Activated T-cell treated with anti-CD3 and anti-CD28 coated beads, Interleukin-2, amount 50 U/mL, for 4 hours (primary cell): ENCODE measurements at regions not wholly inside any gene's neighbourhood (a gene's known extent, or its start where the extent isn't known, plus 50 kb on each side); places are given as distances from the start of the nearest gene placed in this dataset.

ENCODE experiments used
- ATAC-seq, 2 donors: fragments of 200-7000 bp; cut with Tn5 transposase; one replicate each; pipeline ENCODE4 v1.10.0; 2021
- DNase-seq: peaks from one replicate; pipeline ENCODE4 v3.0.0-alpha.2; 2020
- H3K27me3 Mint-ChIP-seq: one replicate; pipeline ENCODE4 v1.8.0; 2021; ENCODE audit warnings: low read depth, mixed read lengths
- H3K36me3 Mint-ChIP-seq: one replicate; pipeline ENCODE4 v1.8.0; 2022; ENCODE audit warnings: mixed read lengths; ENCODE audit not compliant: insufficient read depth
- H3K4me1 Mint-ChIP-seq: one replicate; pipeline ENCODE4 v1.8.0; 2021; ENCODE audit warnings: low read depth, mixed read lengths
- H3K4me3 Mint-ChIP-seq: one replicate; pipeline ENCODE4 v1.8.0; 2021; ENCODE audit warnings: mild to moderate bottlenecking, moderate library complexity, mixed read lengths
- H3K9me3 Mint-ChIP-seq: one replicate; pipeline ENCODE4 v1.8.0; 2021; ENCODE audit warnings: mixed read lengths

DNA sequence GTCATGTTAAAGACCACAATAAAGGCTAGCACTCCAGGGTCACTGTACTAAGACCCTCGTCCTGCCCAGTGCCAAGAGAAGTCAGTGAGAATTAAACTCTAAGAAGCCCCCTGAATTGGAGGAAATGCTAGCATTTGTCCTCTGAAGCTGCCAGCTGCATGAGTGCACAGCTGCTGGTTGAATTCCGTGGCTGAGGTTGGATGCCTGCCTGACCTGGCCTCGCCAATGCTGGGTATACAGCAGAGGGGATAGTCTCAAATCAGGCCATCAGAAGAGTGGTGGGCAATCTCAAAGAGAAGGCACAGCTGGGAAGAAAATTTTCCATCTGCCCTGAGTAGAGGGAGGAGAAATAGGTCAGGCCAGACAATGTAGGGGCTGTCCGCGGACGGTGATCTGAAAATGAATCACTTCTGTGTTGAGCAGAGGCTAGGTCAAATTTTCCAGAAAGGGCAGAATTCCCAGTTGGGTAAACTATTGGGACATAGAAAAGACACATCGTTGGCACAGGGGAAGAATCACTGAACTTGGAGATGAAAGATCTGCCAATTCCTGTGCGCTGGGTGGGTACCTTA, 110.5 kb upstream of the AGAP1 start:
- DNase-seq = no peak
- Mint-ChIP-seq H3K27me3 (peaks cover 11% of the 10 kb centered on the region), H3K9me3 (no peaks in the 10 kb centered on the region), H3K4me1 (no peaks in the 10 kb centered on the region), H3K36me3 (no peaks in the 10 kb centered on the region), H3K4me3 (no peak overlapping the region)
- ATAC-seq = no peak

DNA sequence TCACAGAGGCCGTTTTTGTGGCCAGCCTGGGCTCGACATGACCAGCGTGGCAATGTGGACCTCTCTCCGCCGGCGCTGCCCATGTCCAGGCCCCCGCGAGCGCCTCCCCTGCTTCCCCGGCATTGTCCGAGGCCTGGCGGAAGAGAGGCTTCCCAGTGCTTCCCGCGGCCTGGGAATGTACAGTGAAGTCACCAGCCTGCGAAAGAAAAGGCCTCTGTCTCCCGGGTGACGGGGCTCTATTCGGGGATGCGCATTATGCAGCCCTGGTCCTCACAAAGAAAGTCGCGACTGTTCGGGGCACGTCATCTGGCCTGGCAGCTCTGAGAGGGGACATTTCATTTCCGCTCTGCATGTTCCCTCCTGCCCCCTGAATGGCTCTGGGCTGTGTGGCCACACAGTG, 109.2 kb upstream of the AGAP1 start:
- Mint-ChIP-seq H3K27me3 (peaks cover 4% of the 10 kb centered on the region), H3K4me3 (no peak overlapping the region), H3K36me3 (no peaks in the 10 kb centered on the region), H3K9me3 (no peaks in the 10 kb centered on the region), H3K4me1 (no peaks in the 10 kb centered on the region)
- DNase-seq (no peak), ATAC-seq (no peak)

DNA sequence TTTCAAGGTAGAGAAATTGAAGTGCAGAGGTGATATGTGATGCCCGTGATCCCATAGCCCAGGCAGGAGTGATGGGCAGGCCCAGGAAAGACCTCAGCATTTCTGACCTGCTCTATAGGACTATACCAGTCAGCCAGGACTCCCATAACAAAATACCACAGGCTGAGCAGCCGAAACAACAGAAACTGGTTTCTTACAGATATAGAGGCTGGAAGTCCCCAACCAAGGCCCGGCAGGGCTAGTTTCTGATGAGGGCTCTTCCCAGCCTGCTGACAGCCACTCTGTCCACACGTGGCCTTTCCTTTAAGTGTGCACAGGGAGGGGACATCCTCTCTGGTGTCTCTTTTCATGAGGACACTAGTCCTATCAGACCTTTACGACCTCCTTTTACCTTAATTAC, 104.2 kb upstream of the AGAP1 start:
- H3K4me3 Mint-ChIP-seq = no peak overlapping the region
- H3K27me3 Mint-ChIP-seq = peaks cover 2% of the 10 kb centered on the region
- H3K9me3 Mint-ChIP-seq = no peaks in the 10 kb centered on the region
- H3K36me3 Mint-ChIP-seq = no peaks in the 10 kb centered on the region
- peaks cover 12% of the 10 kb centered on the region for H3K4me1 Mint-ChIP-seq
- DNase-seq (no peak), ATAC-seq (no peak)

DNA sequence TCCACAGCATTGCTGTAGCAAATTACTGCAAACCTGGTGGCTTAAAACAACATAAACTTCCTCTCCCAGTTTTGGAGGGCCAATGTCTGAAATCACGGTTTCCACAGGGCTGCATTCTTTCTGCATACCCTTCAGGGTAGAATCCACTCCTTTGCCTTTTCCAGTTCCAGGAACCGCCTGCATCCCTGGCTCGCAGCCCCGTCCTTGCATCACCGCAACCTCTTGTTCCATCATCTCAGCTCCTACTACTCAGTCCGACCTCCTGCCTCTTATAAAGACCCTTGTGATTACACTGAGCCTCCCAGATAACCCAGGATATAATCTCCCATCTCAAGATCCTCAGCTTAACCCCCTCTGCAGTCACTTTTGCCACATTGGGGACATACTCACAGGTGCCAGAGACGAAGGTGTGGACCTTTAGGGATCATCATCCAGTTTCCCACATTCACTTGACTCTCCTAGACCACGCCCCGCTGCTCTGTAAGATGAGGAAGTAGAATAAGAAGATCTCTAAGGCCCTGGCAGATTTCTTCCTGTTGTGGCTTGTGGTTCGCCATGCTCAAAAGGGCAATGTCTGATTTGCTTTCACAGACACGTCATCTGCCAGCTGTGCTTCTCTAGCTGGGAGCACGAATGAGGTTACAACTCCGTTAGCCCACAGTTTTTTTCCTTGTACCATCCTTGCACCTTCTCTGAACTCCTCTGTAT, 103.6 kb upstream of the AGAP1 start:
- Mint-ChIP-seq H3K4me3 (no peak overlapping the region), H3K4me1 (peaks cover 12% of the 10 kb centered on the region), H3K27me3 (peaks cover 2% of the 10 kb centered on the region), H3K9me3 (no peaks in the 10 kb centered on the region), H3K36me3 (no peaks in the 10 kb centered on the region)
- DNase-seq (peak; percentile 12), ATAC-seq (peak; percentile 59 to 72)

DNA sequence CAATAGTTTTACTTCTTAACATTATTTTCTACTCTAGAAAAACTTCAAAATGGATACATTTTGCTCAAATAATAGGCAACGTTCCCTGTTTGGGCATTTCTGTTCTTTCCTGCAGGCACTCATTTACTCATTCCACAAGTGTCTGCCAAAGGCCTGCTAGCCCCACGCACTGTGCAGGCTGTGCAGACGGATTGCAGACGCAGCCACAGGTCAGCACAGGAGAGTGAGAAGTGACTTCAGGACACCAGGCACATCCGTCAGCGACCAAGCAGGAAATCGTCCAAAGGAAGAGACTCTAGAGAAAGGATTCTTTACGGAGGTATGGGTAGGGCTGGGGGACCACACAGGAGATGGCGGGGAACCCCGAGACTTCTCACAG, 103.0 kb upstream of the AGAP1 start:
- Mint-ChIP-seq H3K9me3 (no peaks in the 10 kb centered on the region), H3K27me3 (peaks cover 2% of the 10 kb centered on the region), H3K36me3 (no peaks in the 10 kb centered on the region), H3K4me1 (peaks cover 12% of the 10 kb centered on the region), H3K4me3 (no peak overlapping the region)
- DNase-seq (no peak), ATAC-seq (no peak)

DNA sequence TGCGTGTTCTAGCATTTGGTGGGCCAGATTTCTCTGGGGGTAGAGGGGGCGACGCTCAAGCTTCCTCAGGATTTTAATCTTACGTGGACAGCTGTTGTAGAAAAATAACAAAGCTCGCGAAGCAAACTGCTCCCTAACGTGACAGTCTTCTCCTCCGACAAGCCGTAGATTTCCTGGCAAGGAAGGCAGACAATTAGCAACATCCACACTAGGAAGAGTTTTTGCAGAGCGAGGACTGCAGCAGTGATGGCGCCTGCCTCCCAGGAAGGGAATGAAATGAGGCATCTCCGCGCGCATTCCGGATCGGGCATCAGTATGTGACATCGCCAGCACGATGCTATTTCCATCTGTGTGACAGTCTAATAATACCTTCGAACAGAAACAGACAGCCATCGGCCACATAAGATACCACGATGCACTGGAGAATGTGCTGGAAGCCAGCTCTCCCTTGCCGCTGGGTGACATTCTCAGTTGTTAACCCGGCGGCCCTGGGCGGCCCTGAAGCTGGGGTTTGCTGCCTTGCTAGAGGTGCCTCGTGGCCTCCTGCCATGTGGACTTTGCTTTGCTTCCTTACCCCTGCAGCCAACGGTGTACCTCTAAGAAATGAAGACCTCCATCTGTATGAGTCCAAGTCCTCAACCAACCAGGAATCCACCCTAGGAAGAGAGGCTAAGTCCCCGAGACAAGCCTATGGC, 101.8 kb upstream of the AGAP1 start:
- Mint-ChIP-seq H3K4me1 (peaks cover 12% of the 10 kb centered on the region), H3K9me3 (no peaks in the 10 kb centered on the region), H3K27me3 (peaks cover 6% of the 10 kb centered on the region), H3K4me3 (no peak overlapping the region), H3K36me3 (no peaks in the 10 kb centered on the region)
- ATAC-seq = no peak
- no peak for DNase-seq

DNA sequence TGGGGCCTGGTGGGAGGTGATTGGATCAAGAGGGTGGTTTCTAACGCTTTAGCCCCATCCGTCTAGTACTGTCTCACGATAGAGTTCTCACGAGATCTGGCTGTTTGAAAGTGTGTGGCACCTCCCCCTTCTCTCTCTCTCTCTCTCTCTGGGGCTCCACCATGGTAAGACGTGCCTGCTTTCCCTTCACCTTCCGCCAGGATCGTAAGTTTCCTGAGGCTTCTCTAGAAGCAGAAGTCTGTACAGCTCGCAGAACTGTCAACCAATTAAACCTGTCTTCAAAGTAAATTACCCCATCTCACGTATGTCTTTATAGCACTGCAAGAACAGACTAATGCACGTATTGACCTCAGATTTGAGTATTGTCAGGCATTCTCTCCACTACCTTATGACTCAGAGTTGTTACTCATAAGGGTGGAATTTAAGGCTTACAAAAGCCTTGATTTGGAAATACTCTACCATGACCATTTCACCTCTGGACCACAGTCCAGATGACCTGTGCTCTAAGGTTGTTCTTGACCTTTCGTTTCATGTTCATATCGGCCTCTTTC, 99.5 kb upstream of the AGAP1 start:
- Mint-ChIP-seq H3K4me3 (no peak overlapping the region), H3K9me3 (no peaks in the 10 kb centered on the region), H3K27me3 (peaks cover 6% of the 10 kb centered on the region), H3K36me3 (no peaks in the 10 kb centered on the region), H3K4me1 (peaks cover 12% of the 10 kb centered on the region)
- DNase-seq (no peak), ATAC-seq (no peak)

DNA sequence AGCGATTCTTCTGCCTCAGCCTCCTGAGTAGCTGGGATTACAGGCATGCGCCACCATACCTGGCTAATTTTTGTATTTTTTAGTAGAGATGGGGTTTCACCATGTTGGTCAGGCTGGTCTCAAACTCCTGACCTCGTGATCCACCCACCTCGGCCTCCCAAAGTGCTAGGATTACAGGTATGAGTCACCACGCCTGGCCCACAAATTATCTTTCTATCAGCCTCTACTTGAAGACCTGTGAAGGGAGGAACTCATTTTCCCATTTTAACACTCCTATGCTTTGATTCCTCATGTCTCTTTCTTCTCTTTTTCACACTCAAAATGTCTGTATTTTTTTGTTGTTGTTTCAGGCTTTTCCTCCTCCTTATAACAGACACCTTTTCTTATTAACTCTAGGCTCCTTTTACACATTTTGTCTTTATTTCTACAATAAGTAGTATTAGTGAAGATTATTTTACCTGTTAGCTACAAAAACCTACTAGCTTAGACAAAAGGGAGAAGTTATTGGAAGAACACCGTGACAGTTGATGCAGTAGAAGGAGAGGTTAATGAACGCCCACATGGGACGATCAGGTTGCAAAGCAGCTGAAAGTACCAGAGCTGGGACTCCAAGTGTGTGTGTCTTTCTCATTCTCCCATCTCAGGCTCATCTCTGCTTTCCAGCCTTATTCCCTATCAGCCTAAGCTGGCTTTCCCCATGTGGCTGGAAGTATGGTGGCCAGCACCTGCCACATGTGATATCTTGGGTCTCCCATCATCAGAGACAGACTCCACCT, 97.6 kb upstream of the AGAP1 start:
- Mint-ChIP-seq H3K9me3 (no peaks in the 10 kb centered on the region), H3K4me1 (no peaks in the 10 kb centered on the region), H3K36me3 (no peaks in the 10 kb centered on the region), H3K27me3 (peaks cover 9% of the 10 kb centered on the region), H3K4me3 (no peak overlapping the region)
- no peak for DNase-seq
- no peak for ATAC-seq

DNA sequence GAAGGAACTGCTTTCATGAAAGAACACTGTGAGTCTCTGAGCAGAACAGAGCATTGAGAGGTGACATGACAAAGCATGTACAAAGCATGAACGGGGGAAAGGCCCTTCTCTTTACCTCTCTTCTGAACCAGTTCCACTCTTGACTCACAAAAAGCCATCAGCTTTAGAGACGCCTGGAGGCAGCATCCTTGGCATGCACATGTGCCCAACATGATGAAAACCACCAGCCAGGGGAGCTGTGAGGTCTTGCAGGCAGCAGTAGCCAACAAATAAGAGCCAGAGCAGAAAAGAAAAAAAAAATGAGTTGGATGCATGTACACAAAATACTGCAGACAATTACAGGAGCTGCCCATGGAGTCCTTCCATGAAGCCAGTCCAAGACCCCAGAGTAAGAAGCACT, 95.5 kb upstream of the AGAP1 start:
- Mint-ChIP-seq H3K36me3 (no peaks in the 10 kb centered on the region), H3K27me3 (peaks cover 11% of the 10 kb centered on the region), H3K4me1 (no peaks in the 10 kb centered on the region), H3K4me3 (no peak overlapping the region), H3K9me3 (no peaks in the 10 kb centered on the region)
- DNase-seq = no peak
- no peak for ATAC-seq

DNA sequence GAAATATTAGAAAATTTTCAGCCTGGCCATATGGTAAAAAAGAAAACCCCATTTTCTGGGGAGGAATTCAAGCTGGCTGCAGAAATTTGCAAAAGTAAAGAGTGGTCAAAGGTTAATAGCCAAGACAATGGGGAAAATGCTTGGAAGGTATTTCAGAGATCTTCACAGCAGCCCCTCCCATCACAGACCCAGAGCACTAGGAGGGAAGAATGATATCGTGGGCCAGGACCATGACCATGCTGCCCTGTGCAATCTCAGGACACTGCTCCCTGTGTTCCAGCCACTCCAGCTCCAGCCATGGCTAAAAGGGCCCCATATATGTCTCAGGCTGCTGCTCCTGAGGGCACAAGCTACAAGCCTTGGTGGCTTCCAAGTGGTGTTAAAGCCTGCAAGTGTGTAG, 93.9 kb upstream of the AGAP1 start:
- ATAC-seq = no peak
- no peaks in the 10 kb centered on the region for H3K9me3 Mint-ChIP-seq
- no peaks in the 10 kb centered on the region for H3K36me3 Mint-ChIP-seq
- H3K4me3 Mint-ChIP-seq = no peak overlapping the region
- no peak for DNase-seq
- peaks cover 14% of the 10 kb centered on the region for H3K27me3 Mint-ChIP-seq
- no peaks in the 10 kb centered on the region for H3K4me1 Mint-ChIP-seq

DNA sequence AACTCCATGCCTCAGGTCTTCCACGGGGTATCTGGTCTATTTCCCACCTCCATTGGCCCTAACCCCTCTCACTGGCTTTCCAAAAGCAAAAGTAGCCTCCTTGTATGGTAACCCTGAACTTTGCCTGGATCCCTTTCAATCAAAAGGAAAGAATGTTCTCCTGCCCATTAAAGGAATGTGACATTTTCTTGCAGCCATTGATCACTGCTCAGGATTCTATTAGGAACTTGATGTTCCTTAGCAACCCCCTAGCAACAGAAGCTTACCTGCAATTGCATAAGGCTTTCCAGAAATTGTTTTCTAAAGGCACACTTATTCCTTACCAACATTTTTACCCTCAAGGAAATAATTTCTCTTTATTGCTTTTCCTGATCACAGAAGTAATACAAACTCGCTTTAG, 91.4 kb upstream of the AGAP1 start:
- peaks cover 16% of the 10 kb centered on the region for H3K27me3 Mint-ChIP-seq
- H3K4me1 Mint-ChIP-seq = no peaks in the 10 kb centered on the region
- H3K36me3 Mint-ChIP-seq = no peaks in the 10 kb centered on the region
- DNase-seq = no peak
- H3K4me3 Mint-ChIP-seq = no peak overlapping the region
- no peaks in the 10 kb centered on the region for H3K9me3 Mint-ChIP-seq
- ATAC-seq = no peak

DNA sequence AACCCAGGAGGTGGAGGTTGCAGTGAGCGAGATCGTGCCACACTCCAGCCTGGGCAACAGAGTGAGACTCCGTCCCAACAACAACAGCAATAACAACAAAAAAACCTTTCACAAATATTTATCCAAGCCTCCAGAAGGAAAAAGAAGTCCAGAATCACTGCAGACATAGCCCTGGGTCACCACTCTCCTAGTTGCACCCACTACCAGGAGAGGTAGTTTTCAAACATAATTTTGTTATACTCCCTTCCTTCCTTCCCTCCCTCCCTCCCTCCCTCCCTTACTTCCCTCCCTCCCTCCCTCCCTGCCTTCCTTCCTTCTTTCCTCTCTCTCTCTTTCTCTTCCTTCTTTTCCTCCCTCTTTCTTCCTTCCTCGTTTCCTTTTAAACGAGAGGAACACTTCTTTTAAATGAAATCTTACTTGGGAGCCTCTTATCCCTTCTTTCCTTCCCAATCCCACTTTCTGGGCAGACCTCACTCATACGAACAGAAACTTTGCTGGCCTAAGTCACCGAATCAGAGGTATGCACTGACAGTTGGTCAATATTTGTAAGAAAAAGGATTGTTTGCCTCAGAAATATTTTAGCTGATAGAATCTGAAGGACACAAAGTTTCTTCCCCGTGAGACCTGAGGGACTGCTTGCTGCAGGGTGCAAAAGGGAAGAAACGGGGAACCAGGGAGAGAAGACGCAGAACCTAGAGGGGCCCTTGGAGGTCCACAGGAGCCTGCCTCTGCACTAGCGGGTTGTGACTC, 88.1 kb upstream of the AGAP1 start:
- no peaks in the 10 kb centered on the region for H3K4me1 Mint-ChIP-seq
- ATAC-seq = no peak
- no peak overlapping the region for H3K4me3 Mint-ChIP-seq
- peaks cover 14% of the 10 kb centered on the region for H3K27me3 Mint-ChIP-seq
- H3K36me3 Mint-ChIP-seq = no peaks in the 10 kb centered on the region
- DNase-seq = no peak
- peaks cover 3% of the 10 kb centered on the region for H3K9me3 Mint-ChIP-seq

DNA sequence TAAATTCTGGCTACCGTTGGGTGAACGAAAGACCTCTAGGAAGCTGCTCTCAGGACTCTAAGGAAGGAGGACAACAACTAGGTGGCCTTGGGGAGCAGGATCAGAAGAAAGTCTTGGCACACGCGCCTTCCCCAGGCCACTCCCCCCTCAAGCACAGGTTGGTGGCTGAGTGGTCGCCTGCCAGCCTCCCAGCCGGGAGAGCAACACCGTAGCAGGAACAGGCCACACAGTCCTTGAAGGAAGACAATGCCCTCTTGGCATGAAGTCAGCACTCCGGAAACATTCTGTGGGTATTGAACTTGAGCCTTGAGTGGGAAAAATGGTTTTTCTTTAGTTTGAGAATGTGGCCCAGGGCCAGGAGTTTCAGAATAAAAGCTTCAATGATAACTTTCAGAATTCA, 87.4 kb upstream of the AGAP1 start:
- Mint-ChIP-seq H3K36me3 (no peaks in the 10 kb centered on the region), H3K27me3 (peaks cover 14% of the 10 kb centered on the region), H3K9me3 (peaks cover 3% of the 10 kb centered on the region), H3K4me3 (no peak overlapping the region), H3K4me1 (no peaks in the 10 kb centered on the region)
- DNase-seq = no peak
- ATAC-seq = no peak
